ENCODE measurements at regions not wholly inside any gene's neighbourhood (a gene's known extent, or its start where the extent isn't known, plus 50 kb on each side); places are given as distances from the start of the nearest gene placed in this dataset.

- no peak overlapping the region for H3K27ac ChIP-seq
- H3K36me3 ChIP-seq: no peaks in the 10 kb centered on the region
- H3K9ac ChIP-seq: no peak overlapping the region
- no peak for TF ChIP-seq Cebpa-rat (IDR thresholded peaks at IDR 0.05)
- no peaks in the 10 kb centered on the region; a peak in 1 of 22 replicates for H4K20me1 ChIP-seq
- no peak overlapping the region for H3K4me2 ChIP-seq
- H3K4me1 ChIP-seq: peaks cover 0 to 17% (median 13%) of the 10 kb centered on the region in 10 experiments; a peak in 16 of 20 replicates
- H3K9me3 ChIP-seq (replicated peaks in 1 of 11): no peaks in the 10 kb centered on the region
- no peaks in the 10 kb centered on the region for H3K27me3 ChIP-seq
- no peak overlapping the region for H3K4me3 ChIP-seq
These were observed 134.1 kb upstream of the GPC1 start for GRCh38 chr2:240301256-240301795.

GRCh38 chr2:240302041-240302440 is 133.4 kb upstream of the GPC1 start:
- Histone ChIP-seq H3K4me3 (no peak overlapping the region), H3K9ac (no peak overlapping the region), H3K9me3 (replicated peaks in 1 of 11) (no peaks in the 10 kb centered on the region), H3K36me3 (no peaks in the 10 kb centered on the region), H4K20me1 (no peaks in the 10 kb centered on the region; a peak in 1 of 22 replicates), H3K27ac (no peak overlapping the region), H3K4me1 (peaks cover 0 to 17% (median 13%) of the 10 kb centered on the region in 10 experiments; a peak in 16 of 20 replicates), H3K27me3 (no peaks in the 10 kb centered on the region), H3K4me2 (no peak overlapping the region)
- TF ChIP-seq Cebpa-rat (IDR thresholded peaks at IDR 0.05): no peak

GRCh38 chr2:240302933-240303595 is 132.4 kb upstream of the GPC1 start:
- Histone ChIP-seq H3K27ac (no peak overlapping the region), H3K36me3 (no peaks in the 10 kb centered on the region), H3K9me3 (replicated peaks in 1 of 11) (no peaks in the 10 kb centered on the region), H3K27me3 (no peaks in the 10 kb centered on the region), H3K9ac (no peak overlapping the region), H3K4me3 (no peak overlapping the region), H3K4me1 (peaks cover 0 to 17% (median 13%) of the 10 kb centered on the region in 10 experiments; a peak in 16 of 20 replicates), H4K20me1 (no peaks in the 10 kb centered on the region; a peak in 1 of 22 replicates), H3K4me2 (no peak overlapping the region)
- TF ChIP-seq Cebpa-rat (IDR thresholded peaks at IDR 0.05): no peak

GRCh38 chr2:240303896-240304745 is 131.3 kb upstream of the GPC1 start:
- Histone ChIP-seq H3K4me3 (no peak overlapping the region), H3K9ac (no peak overlapping the region), H3K4me2 (no peak overlapping the region), H3K9me3 (replicated peaks in 1 of 11) (no peaks in the 10 kb centered on the region), H3K4me1 (peaks cover 0 to 14% (median 9%) of the 10 kb centered on the region in 10 experiments; a peak in 16 of 20 replicates), H4K20me1 (no peaks in the 10 kb centered on the region; a peak in 1 of 22 replicates), H3K27me3 (no peaks in the 10 kb centered on the region), H3K36me3 (no peaks in the 10 kb centered on the region), H3K27ac (no peak overlapping the region)
- TF ChIP-seq Cebpa-rat (IDR thresholded peaks at IDR 0.05): no peak

GRCh38 chr2:240304746-240305161 is 130.7 kb upstream of the GPC1 start:
- H4K20me1 ChIP-seq: no peaks in the 10 kb centered on the region; a peak in 1 of 22 replicates
- H3K4me1 ChIP-seq: peaks cover 0 to 7% (median 3%) of the 10 kb centered on the region in 10 experiments; a peak in 15 of 20 replicates
- no peak overlapping the region for H3K9ac ChIP-seq
- no peak overlapping the region for H3K4me3 ChIP-seq
- TF ChIP-seq Cebpa-rat (IDR thresholded peaks at IDR 0.05): no peak
- H3K27ac ChIP-seq: no peak overlapping the region
- H3K4me2 ChIP-seq: no peak overlapping the region
- H3K9me3 ChIP-seq (replicated peaks in 1 of 11): no peaks in the 10 kb centered on the region
- H3K27me3 ChIP-seq: no peaks in the 10 kb centered on the region
- no peaks in the 10 kb centered on the region for H3K36me3 ChIP-seq

GRCh38 chr2:240305369-240305962 is 130.0 kb upstream of the GPC1 start:
- Histone ChIP-seq H3K4me1 (peaks cover 0 to under 1% (median 0%) of the 10 kb centered on the region in 10 experiments; a peak in 2 of 20 replicates), H3K27ac (no peak overlapping the region), H3K4me2 (no peak overlapping the region), H3K36me3 (no peaks in the 10 kb centered on the region), H3K9ac (no peak overlapping the region), H3K27me3 (no peaks in the 10 kb centered on the region), H4K20me1 (no peaks in the 10 kb centered on the region), H3K4me3 (no peak overlapping the region), H3K9me3 (replicated peaks in 1 of 11) (no peaks in the 10 kb centered on the region)
- TF ChIP-seq Cebpa-rat (IDR thresholded peaks at IDR 0.05): no peak

- Histone ChIP-seq H3K4me3 (no peak overlapping the region), H3K4me2 (no peak overlapping the region), H4K20me1 (no peaks in the 10 kb centered on the region), H3K36me3 (no peaks in the 10 kb centered on the region), H3K27me3 (no peaks in the 10 kb centered on the region), H3K9me3 (replicated peaks in 1 of 11) (no peaks in the 10 kb centered on the region), H3K27ac (no peak overlapping the region), H3K4me1 (no peaks in the 10 kb centered on the region), H3K9ac (no peak overlapping the region)
- TF ChIP-seq Cebpa-rat (IDR thresholded peaks at IDR 0.05): no peak
These were observed 129.3 kb upstream of the GPC1 start for GRCh38 chr2:240306185-240306584.

GRCh38 chr2:240308111-240308651 is 127.3 kb upstream of the GPC1 start:
- no peak overlapping the region for H3K9ac ChIP-seq
- H3K27ac ChIP-seq: no peak overlapping the region
- no peaks in the 10 kb centered on the region for H3K4me1 ChIP-seq
- no peaks in the 10 kb centered on the region for H4K20me1 ChIP-seq
- H3K4me2 ChIP-seq: no peak overlapping the region
- no peaks in the 10 kb centered on the region for H3K27me3 ChIP-seq
- no peaks in the 10 kb centered on the region for H3K9me3 ChIP-seq (replicated peaks in 1 of 11)
- H3K4me3 ChIP-seq: no peak overlapping the region
- TF ChIP-seq Cebpa-rat (IDR thresholded peaks at IDR 0.05): no peak
- no peaks in the 10 kb centered on the region for H3K36me3 ChIP-seq

- Histone ChIP-seq H3K27ac (no peak overlapping the region), H3K36me3 (no peaks in the 10 kb centered on the region), H3K4me2 (no peak overlapping the region), H3K4me1 (no peaks in the 10 kb centered on the region), H3K9me3 (replicated peaks in 1 of 11) (no peaks in the 10 kb centered on the region), H3K27me3 (no peaks in the 10 kb centered on the region), H4K20me1 (no peaks in the 10 kb centered on the region), H3K4me3 (no peak overlapping the region), H3K9ac (no peak overlapping the region)
- TF ChIP-seq Cebpa-rat (IDR thresholded peaks at IDR 0.05): no peak
These were observed 126.2 kb upstream of the GPC1 start for GRCh38 chr2:240309214-240309613.

Data from BLaER1 treated with 17β-estradiol and CSF1 and Interleukin-3, amounts not matched to agents 10 nM and 100 nM (cell line).